ENCODE measurements at regions not wholly inside any gene's neighbourhood (a gene's known extent, or its start where the extent isn't known, plus 50 kb on each side); places are given as distances from the start of the nearest gene placed in this dataset.

DNA sequence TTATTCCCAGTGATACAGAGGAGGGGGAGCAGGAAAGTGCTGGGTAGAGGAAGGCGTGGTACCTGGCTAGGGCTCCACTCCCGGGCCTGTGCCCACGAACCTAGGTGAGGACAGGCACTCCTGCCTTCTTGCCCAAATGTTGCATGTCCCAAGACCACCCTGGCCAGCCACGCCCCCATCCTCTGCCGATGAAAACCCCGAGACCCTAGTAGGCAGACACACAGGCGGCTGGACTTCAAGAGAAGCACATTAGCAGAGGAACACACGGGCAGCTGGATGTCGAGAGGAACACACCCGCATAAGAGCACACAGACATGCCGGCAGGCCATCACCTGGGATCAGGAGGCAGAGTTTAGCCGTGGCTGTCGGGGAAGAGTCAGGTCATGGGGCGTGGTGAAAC lies 1386.5 kb upstream of the GOT2 start:
- CTCF ChIA-PET, result no interaction called here
- DNase-seq (ENCODE audit: low read depth), result no peak
- Histone ChIP-seq H3K36me3 (ENCODE audit: control insufficient read depth, insufficient read depth, low read length) (no peaks in the 10 kb centered on the region), H3K27me3 (ENCODE audit: control insufficient read depth, insufficient read depth, low read length) (no peaks in the 10 kb centered on the region), H3K4me3 (ENCODE audit: low read depth, low read length) (no peak overlapping the region)
- POLR2A ChIA-PET, result no interaction called here
- TF ChIP-seq, protein P1, sequence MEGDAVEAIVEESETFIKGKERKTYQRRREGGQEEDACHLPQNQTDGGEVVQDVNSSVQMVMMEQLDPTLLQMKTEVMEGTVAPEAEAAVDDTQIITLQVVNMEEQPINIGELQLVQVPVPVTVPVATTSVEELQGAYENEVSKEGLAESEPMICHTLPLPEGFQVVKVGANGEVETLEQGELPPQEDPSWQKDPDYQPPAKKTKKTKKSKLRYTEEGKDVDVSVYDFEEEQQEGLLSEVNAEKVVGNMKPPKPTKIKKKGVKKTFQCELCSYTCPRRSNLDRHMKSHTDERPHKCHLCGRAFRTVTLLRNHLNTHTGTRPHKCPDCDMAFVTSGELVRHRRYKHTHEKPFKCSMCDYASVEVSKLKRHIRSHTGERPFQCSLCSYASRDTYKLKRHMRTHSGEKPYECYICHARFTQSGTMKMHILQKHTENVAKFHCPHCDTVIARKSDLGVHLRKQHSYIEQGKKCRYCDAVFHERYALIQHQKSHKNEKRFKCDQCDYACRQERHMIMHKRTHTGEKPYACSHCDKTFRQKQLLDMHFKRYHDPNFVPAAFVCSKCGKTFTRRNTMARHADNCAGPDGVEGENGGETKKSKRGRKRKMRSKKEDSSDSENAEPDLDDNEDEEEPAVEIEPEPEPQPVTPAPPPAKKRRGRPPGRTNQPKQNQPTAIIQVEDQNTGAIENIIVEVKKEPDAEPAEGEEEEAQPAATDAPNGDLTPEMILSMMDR (IDR thresholded peaks at IDR 0.05; ENCODE audit: insufficient read depth, low read depth, low read length), result no peak

DNA sequence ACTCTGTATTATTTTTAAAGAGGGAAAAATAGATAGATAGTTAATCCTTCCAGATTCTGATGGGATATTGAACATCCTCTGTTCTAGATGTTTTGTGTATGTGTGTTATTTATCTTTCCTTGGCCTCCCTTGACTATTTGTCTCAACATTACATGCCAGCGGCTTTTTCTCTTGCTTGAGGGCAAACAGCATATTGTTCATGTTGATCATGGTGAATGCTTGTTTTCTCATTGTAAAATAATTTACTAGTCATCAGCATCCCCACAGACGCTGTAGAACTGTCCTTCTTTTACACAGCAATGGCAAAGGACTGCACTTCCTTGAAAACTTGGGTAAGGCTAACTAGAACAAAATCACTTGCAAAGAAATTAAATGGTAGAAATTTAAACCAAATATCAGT lies 1376.4 kb upstream of the GOT2 start:
- POLR2A ChIA-PET, result no interaction called here
- no peaks in the 10 kb centered on the region for H3K27me3 ChIP-seq (ENCODE audit: control insufficient read depth, insufficient read depth, low read length)
- H3K4me3 ChIP-seq (ENCODE audit: low read depth, low read length), result no peak overlapping the region
- CTCF ChIA-PET, result no interaction called here
- TF ChIP-seq, protein P1 (IDR thresholded peaks at IDR 0.05; ENCODE audit: insufficient read depth, low read depth, low read length), result no peak
- H3K36me3 ChIP-seq (ENCODE audit: control insufficient read depth, insufficient read depth, low read length), result no peaks in the 10 kb centered on the region
- no peak for DNase-seq (ENCODE audit: low read depth)

DNA sequence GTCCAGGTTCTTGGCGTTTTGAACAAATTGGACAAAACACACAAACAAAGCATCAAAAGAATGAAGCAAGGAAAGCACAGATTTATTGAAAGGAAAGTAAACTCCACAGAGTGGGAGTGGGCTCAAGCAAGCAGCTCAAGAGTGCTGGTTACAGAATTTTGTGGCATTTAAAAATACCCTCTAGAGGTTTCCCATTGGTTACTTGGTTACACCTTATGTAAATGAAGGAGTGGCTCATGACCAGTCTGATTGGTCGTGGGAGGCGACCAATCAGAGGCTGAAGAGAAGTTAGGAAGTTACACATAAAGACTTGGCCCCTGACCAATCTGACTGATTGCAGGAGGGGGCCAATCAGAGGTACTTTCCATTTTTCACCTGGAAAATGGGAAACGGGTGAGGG lies 1373.8 kb upstream of the GOT2 start:
- ChIA-PET POLR2A (no interaction called here), CTCF (interaction anchor here (1.2 kb wide), 1 partner anchor 238 kb away, joined by 4 read pairs; no protein-coding TSS in a partner anchor)
- H3K36me3 ChIP-seq (ENCODE audit: control insufficient read depth, insufficient read depth, low read length), result no peaks in the 10 kb centered on the region
- H3K4me3 ChIP-seq (ENCODE audit: low read depth, low read length), result no peak overlapping the region
- H3K27me3 ChIP-seq (ENCODE audit: control insufficient read depth, insufficient read depth, low read length), result no peaks in the 10 kb centered on the region
- TF ChIP-seq, protein P1 (IDR thresholded peaks at IDR 0.05; ENCODE audit: insufficient read depth, low read depth, low read length), result no peak
- DNase-seq (ENCODE audit: low read depth), result no peak

DNA sequence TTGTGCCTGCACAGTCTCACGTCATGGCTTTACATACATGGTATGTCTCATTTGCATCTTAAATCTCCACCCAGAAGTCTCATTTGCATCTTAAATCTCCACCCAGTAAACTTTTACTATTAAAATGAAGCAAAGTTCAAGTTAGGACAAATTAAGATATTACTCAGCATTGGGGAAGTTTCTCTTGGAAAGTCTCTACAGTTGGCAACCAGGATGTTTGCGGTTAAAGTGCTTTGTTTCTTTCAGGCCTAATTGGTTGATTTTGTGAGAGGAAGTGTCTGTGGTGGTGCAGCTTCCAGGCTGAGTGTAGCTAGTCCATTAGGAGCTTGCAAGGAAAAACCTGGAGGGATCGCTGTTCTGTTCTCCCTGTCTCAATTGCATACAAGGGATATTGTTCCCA lies 1373.3 kb upstream of the GOT2 start:
- H3K27me3 ChIP-seq (ENCODE audit: control insufficient read depth, insufficient read depth, low read length), result no peaks in the 10 kb centered on the region
- CTCF ChIA-PET, result no interaction called here
- no peaks in the 10 kb centered on the region for H3K36me3 ChIP-seq (ENCODE audit: control insufficient read depth, insufficient read depth, low read length)
- H3K4me3 ChIP-seq (ENCODE audit: low read depth, low read length), result no peak overlapping the region
- POLR2A ChIA-PET, result no interaction called here
- TF ChIP-seq, protein P1 (IDR thresholded peaks at IDR 0.05; ENCODE audit: insufficient read depth, low read depth, low read length), result peak; percentile 22; the same call in 1 of the 2 replicates
- peak; percentile 40 for DNase-seq (ENCODE audit: low read depth)

DNA sequence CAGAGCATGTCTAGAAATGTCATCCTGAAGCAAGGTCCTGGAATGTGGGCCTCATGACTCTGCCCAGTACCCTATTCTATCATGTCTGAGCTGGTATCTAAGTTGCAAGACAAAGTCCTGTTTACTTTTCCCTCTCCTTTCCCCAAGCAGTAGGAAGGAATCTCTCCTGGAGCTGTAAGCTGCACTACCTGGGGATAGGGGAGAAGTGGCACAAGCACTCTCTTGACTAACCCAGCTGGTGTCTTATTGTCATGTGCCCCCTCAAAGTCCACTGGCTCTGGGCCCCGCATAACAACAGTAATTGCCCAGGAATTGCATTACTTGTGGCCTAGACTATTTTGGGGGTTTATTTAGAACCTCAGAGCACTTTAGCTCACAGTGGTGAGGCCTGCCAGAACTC lies 1366.3 kb upstream of the GOT2 start:
- Histone ChIP-seq H3K27me3 (ENCODE audit: control insufficient read depth, insufficient read depth, low read length) (no peaks in the 10 kb centered on the region), H3K4me3 (ENCODE audit: low read depth, low read length) (no peak overlapping the region), H3K36me3 (ENCODE audit: control insufficient read depth, insufficient read depth, low read length) (no peaks in the 10 kb centered on the region)
- TF ChIP-seq, protein P1 (IDR thresholded peaks at IDR 0.05; ENCODE audit: insufficient read depth, low read depth, low read length), result no peak
- no peak for DNase-seq (ENCODE audit: low read depth)
- POLR2A ChIA-PET, result no interaction called here
- CTCF ChIA-PET, result interaction anchor here (0.6 kb wide), 1 partner anchor 406 kb away, joined by 3 read pairs; no protein-coding TSS in a partner anchor

Data from BJ (cell line).